NCI-H748 (cell line): ENCODE measurements at regions not wholly inside any gene's neighbourhood (a gene's known extent, or its start where the extent isn't known, plus 50 kb on each side); places are given as distances from the start of the nearest gene placed in this dataset.

ENCODE experiments used
- DNase-seq: peaks from one replicate; lab custom pipeline; 2025; ENCODE audit not compliant: unreplicated experiment; lab: John Stamatoyannopoulos, UW

DNA sequence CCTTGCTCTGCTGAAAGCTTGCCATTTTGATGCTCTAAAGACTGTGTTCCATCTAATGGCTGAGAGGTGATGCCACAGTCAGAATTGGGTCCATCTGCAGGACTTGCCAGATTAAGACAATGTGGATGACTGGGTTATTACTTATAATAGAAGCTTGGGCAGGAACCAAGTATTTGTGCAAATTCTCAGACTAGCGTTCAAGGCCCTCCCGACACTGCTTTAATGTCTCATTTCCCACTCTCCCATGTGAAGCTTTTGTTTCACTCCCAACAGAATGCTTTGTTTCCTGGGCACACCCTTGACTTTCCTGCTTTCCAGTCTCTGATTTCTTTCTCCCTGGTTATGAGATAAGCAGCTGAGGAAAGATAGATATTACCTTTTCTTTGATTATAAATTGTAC is 215.8 kb downstream of the KCNS3 start:
- DNase-seq: peak; percentile 22

DNA sequence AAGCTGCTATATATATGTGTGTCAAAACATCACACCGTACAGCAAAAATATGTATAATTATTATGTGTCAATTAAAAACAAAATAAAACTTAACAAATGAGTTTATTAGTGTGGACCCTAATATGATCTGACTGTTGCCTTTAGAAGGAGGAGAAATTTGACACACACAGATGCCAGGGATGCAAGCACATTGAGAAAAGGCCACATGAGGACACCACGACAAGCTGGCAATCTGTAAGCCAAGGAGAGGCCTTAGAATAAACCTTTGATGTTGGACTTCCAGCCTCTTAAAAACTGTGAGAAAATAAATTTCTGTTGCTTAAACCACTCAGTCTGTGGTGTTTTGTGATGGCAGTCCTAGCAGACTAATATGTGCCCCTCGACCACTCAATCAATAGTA is 214.7 kb downstream of the KCNS3 start:
- DNase-seq: no peak

DNA sequence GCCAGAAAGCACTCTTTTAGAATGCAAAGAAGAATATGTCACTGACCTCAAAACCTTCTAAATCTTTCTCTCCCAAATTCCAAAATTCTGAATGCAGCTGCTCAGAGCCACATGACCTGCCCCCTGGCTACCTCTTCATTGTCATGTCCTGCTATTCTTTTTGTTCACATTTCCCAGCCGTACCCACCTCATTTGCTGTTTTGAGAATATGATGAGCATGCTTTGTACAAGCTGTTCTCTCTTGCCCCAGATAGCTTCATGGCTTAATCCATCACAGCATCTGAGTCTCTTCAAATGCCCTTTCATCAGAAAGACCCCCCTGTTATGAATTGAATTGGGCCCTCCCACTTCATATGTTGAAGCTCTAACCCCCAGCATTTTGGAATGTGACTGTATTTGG is 214.3 kb downstream of the KCNS3 start:
- no peak for DNase-seq

DNA sequence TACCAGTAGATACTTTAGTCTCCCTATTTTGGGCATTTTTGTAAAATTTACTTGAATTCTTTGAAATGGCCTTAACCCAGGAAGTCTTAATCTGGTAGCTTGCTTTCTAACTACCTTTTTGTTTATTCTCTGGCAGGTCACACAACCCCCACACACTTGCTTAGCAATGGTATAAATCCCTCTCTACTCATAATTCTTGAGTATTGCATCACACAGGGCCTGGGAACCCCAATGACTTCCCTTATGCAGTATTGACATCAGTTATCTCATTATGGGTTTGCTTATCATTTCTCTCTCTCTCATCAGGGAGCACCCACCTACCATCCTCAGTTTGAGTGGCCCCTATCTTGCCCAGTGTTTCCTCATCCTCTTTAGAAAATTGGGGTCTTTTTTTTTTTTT is 207.1 kb downstream of the KCNS3 start:
- DNase-seq: no peak

DNA sequence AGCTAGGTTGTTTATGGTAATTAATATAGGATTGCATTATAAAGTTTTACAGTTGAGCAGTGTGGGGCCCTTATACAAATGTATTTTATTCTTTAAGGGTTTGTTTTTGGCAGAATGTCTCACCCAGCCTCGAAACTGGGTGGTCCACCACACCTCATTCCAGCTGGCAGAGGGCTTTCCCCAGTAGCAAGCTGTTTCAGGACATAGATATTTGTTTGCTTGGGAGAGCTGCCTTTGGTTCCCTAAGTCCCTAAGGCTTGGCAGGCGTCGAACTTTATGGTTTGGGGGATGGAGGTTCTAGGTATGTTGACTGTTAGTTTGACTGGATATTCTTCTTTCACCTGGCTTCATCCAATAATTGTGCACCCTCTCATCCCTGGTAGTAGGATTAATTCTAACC is 205.9 kb downstream of the KCNS3 start:
- no peak for DNase-seq

DNA sequence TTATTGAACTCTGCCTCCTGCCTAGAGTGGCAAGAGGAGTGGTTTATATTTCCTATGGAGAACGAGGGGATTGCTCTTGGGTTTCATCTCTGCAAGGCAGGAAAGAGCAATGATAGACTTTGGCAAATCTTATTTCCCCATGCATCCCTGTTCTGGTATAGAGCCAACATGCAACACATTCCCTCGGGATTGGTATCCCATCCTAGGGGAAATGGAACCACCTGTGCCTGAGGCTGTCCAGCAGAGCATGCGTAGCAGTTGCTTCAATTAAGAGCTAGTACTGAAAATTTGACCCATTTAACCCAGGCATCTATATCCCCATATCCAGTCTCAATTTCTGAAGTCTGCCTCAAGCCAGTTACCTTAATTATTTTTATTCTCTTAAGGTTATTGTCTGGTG is 205.3 kb downstream of the KCNS3 start:
- DNase-seq: no peak

DNA sequence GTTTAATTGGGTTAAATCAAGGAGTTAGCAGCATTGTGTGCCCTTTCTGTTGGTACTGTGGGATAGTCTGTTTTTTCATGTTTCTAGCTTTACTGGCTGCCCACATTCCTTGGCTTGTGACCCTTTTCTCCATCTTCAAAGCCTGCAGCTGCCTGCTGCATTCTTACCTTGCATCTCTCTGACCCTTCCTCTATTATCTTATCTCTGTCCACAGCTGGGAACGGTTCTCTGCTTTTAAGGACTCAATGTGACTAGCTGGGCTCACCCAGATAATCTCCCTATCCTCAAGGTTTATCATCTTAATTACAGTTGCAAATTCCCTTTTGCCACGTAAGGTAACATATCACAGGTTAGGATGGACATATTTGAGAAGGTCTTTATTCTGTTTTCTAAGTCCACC is 199.7 kb downstream of the KCNS3 start:
- DNase-seq: no peak

DNA sequence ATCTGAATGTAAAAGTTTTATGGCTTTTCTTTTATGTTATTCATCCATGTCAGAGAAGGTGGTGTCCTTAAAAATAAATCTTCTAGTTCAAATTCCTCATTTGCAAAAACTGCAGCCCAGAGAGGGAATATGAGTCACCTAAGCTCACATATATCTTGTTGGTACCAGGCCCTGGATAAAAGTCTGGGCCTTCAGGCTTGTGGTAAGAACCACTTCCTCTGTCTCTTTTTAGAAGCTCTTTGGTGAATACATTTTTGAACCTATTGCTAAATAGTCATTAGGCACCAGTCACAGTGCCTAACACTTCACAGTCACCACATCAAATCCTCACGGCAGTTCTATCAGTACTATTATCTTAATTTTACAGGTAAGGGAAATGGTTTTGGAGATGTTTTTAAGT is 199.2 kb downstream of the KCNS3 start:
- DNase-seq: no peak

DNA sequence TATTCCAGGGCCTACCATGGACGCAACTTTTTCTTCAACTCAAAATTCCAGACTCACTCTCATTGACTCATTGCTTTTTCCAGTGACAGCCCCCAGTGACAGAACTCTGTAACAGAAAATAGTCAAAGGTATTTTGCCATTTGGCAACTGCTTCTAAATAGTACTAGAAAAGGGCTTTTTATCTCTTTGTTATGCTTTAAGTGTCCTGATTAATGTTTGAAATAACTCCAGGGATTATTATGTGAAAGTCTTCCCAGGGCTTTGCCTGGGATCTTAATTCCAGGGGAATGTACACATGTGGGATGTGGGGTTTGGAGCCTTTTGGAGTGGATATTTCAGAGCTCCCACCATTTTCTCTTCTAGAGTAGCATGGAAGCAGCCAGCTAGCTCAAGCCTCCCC is 198.8 kb downstream of the KCNS3 start:
- no peak for DNase-seq

DNA sequence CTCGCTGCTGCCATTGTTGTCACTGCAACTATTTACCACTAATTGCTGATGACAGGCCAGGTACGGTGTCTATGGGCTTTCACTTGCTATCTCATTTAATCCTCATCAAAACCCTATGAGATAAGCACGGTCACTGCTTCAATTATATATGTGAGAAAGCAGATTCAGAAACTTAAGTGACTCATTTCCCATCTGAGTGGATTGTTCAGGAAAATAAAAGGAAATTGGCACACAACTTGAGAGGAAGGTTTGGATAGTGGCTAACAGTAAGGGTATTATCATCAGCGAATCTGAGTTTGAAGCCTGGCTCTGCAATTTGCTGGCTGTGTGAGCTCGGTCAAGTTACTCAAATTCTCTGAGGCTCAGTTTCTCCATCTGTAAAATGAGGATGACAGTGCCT is 196.0 kb downstream of the KCNS3 start:
- no peak for DNase-seq

DNA sequence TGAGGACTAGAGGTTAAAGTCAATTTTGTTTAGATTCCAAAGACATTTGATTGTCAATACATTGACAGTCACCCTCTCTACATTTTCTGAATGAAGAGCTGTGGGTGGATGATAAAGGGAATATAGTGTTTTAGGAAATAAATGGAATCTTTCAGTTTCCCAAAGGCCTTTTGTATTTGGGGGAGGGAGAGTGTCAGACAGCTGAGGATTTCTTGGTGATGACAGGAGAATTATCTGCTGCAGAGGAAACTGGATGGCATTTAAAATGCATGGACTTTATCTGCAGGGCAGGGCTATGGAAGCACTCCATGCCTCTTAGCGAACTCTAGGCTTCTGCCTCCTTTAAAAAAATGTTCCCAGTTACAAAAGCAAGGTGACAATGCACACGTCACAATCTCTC is 195.1 kb downstream of the KCNS3 start:
- DNase-seq: no peak

DNA sequence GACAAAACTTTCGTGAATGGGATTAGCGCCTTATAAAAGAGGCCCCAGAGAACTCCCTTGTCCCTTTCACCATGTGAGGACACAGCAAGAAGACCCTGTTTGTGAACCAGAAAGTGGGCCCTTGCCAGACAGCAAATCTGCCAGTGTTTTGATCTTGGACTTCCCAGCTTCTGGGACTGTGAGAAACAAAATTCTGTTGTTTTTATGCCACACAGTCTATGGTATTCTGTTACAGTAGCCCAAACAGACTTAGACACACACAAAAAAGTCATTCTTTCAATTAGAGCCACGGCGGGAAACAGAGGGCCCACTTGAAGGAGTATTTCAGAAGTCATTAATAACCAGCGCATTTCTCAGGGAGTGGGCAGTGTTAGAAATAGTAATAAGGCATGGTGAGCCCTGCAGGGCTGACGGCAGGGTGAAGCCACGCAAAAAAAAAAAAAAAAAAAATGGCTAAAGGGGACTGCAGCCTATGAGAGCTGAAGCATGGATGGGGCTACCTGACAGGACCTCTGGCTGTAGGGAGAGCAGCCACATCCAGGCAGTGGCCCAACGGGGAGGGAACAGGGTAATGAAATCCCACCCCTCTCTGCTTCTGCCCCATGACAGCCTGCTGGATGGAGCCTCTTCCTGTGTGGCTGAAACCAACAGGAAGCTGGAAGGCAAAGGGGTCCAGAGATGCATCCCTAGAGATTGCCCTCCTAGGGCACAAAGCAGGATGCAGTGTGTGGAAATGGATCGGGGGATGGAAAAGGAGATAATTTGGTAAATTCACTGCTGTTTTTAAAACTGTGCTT is 189.3 kb downstream of the KCNS3 start:
- no peak for DNase-seq

DNA sequence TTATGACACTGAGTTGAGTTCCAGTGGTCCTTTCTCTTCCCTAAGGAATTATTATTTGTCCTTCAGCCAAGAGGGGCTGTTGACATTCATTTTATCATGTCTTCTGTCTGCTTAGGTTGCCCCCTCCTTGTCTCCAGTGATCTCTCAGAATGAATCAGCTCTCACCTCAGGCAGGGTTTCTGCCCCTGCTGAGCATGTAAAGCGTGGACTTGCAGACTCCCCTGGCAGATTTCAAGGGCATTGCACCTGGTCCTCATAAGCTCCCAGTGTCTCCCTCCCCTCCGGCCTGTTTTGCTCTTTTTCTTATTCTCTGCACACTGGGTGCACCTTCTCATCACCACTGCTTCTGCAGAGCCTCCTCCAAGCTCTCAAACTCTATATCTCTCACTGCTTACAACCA is 188.4 kb downstream of the KCNS3 start:
- no peak for DNase-seq

DNA sequence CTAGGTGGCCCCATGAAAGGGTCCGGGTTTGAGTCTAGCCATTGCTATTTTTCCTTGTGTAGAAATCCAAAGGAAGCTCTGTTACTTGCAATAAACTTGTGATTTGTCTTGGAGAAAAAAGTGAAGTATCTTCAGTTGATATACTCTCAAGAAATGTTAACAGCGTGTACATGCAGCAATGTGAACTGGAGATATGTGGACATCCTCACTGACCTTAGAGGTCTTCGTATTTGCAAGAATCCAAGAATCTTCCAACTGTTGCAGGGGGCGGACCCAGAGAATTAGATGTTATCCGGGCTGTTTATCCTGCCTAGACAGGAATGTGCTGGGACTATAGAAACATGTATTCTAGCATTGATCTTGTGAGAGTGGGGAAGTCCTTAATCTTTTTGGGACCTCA is 187.6 kb downstream of the KCNS3 start:
- no peak for DNase-seq

DNA sequence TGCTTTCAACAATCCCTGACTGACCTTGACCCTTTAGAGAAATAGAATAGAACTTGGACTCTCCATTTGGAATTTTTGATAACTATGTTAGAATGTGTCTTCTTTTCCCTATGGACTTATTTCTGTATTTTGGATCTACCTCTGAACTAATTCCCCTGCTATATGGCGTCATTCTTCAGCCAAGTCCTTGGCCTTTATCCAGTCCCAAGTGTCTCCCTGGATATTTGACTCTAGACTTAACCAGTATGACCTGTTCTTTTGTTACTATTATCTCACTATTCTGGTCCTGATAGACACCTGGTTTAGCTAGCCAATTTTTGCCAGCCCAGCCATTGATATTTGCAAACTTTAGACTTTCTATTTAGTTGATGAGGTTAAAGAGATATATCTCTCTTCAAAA is 186.8 kb downstream of the KCNS3 start:
- DNase-seq: no peak

DNA sequence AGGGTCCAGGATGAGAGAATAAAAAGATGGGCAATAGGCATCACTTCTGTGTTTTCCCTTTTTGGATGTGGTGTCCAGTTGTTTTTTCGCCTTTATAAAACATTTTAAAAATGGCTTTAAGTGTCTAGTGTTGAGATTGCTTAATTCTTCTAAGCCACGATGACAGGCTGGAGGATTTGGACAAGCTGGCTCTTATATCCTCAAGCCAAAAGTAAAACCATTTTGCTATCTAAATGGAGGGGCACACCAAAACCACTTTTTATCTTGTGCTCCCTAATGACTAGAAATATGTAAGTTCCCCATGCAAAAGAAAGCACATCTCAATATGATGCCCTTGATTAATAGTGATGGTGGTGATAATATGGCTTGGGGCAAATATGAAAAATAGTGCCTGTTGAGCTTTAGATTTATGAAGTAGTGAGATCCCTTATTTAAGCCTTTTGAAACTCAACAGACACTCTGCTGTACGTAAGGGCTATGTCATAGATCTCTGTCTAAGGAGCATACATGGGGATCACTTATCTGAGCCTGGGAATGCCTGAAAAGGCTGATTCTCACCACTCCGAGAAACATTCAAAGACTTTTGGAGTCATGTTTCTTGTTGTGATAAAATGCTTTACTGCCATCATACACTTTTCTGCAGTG is 185.5 kb downstream of the KCNS3 start:
- no peak for DNase-seq

DNA sequence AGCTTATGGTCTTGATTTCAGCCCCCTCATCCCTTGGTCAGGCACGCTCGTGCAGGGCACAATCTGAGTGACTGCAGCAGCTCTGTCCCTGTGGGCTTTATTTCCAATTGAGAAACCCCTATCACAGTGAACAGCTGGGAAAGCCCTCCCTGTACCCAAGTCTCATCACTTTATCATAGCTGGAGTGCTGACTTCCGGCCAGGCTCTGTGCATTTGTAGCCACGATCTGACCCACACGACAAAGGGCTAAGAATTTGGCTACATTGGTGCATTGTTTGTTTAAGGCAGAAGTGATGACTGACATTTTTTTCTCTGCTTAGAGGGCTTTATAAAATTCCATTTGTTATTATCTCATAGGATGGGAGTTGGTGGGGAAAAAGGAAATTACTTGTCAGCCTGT is 184.4 kb downstream of the KCNS3 start:
- DNase-seq: no peak

DNA sequence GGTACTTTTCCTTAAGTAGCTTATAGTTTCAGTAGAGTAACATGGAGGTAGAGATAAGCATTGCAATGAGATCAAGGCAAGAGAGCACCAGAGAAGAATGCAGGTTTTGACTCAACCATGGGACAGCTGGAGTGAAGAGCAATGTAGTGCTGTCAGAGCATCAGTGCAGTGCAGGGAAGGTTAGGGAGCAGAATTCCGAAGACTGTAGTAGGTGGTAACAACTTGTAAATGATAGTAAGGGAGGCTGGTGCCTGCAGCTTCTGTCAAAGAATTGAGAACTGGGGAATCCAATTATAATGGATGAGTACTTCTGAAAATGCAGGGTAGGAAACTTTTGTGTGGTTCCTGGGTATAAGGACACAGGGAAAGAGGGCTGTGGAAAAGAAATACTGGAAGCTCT is 183.2 kb downstream of the KCNS3 start:
- DNase-seq: no peak

DNA sequence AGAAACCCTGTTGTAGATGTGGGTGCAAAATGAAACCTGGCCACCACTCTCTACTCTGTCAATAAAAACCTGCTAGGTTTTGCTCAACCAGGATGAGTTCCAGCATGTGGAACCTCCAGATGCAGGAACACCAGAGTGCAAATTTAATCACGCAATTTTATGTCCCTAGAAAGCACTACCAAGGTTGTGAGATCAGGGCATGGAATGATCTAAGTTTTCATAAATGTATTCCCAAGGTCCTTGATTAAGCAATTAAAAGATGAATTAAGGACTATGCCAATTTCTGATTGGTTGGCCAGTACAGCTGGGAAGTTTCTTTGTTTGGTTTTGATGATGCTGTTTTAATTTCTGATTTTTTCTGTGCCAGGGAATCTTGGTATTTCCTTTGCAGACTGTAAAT is 179.2 kb downstream of the KCNS3 start:
- no peak for DNase-seq

DNA sequence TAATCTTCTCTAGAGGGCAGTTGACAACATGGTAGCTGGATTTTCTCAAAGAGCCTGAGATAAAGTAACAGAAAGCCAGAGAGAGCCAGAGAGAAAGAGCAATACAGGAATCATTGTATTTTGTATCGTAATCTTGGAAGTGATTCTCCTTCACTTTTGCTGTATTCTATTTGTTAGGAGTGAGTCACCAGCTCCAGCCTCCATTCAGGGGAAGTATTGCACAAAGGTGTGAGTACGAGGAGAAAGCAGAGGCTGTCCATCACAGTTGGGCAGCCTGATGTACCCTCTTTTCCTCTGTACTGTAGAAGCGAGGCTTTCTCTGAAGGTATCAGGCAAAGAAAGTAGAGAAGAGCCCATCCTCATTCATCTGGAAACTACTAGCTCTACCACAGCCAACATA is 176.8 kb downstream of the KCNS3 start:
- DNase-seq: no peak

DNA sequence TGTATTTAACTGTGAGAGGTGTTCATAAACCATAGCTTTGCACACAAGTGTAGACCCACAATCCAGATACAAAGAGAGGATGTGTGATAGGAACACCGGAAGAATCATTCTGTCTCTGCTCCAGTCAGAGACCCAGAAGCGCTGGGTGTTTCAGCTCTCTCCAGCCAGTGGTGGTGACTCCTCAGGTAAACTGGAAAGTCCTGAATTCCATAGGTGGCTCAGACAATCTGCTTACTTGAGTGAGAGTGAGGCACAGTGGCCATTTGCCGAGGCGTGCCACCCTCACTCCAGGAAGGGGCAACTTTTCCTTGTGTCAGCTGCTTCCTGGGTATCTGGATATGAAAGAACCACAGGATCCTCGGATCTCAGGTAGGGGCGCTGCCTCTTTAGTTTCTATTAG is 171.5 kb downstream of the KCNS3 start:
- no peak for DNase-seq

DNA sequence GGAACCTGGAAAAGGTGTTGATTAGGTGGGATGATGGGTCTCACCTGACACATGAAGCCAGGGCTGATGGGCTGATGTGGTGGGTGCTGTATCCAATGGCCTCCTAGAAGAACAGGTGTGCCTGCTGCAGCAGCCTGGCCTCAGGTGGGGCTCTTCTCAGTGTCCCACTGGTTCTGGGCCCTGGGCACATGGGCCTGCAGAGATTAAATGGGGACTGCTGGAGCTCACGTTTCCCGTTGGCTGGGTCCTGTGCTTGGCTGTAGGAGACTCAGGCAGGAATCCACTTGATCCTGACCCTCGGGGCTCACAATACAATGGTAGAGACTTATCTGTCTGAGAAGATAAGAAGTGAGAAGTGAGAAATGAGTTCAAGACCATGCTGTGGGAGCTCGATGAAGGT is 170.9 kb downstream of the KCNS3 start:
- DNase-seq: no peak
